ENCODE measurements at regions not wholly inside any gene's neighbourhood (a gene's known extent, or its start where the extent isn't known, plus 50 kb on each side); places are given as distances from the start of the nearest gene placed in this dataset.

DNA sequence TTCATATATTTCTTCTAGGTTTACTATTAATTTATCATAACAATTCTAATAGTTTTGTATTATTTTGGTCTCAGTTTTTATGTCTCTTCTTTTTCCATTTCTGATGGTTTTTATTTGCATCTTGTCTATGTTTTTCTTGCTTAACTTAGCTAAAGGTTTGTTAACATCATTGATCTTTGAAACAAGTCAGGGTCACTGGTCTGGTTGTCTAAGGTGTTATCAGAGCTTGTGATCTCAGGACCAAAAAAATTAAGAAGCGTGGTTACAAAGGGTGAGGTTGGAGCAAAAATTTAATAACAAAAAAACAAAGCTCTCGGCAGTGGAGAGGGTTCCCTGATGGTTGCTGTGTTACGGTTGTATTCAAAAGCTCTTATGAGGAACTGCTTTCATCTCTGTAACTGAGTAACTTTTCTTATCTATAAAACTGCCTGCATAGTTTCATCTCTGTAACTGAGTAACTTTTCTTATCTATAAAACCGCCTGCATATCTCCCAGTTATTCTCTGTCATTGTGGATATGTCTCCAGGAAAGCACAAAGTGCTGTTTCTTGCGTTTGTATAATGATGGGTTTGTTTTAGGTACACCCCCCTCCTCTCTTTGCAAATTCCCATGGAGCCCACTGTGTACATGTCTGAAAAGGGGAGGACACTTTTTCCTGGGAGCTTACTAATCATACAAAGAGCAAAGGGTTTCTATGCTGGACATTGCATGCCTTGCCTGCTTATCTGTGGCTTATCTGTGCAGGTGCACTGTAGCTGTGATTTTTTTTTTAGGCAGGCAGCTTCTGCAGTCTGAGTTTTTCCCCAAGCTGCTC, 62.4 kb upstream of the UGT2B15 start:
- TF ChIP-seq, protein P1, sequence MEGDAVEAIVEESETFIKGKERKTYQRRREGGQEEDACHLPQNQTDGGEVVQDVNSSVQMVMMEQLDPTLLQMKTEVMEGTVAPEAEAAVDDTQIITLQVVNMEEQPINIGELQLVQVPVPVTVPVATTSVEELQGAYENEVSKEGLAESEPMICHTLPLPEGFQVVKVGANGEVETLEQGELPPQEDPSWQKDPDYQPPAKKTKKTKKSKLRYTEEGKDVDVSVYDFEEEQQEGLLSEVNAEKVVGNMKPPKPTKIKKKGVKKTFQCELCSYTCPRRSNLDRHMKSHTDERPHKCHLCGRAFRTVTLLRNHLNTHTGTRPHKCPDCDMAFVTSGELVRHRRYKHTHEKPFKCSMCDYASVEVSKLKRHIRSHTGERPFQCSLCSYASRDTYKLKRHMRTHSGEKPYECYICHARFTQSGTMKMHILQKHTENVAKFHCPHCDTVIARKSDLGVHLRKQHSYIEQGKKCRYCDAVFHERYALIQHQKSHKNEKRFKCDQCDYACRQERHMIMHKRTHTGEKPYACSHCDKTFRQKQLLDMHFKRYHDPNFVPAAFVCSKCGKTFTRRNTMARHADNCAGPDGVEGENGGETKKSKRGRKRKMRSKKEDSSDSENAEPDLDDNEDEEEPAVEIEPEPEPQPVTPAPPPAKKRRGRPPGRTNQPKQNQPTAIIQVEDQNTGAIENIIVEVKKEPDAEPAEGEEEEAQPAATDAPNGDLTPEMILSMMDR (IDR thresholded peaks at IDR 0.05), result no peak
- peak in 1 of 3 donors; percentile 21 for TF ChIP-seq POLR2A (IDR thresholded peaks at IDR 0.05)

Data from body of pancreas (tissue), 4 donors.